ENCODE measurements at regions not wholly inside any gene's neighbourhood (a gene's known extent, or its start where the extent isn't known, plus 50 kb on each side); places are given as distances from the start of the nearest gene placed in this dataset.
A peak's percentile ranks its signal among the peaks of the same experiment; 100 is the strongest.
"Not testable (repeated sequence)": the region's sequence is repeated elsewhere in the genome, so short reads cannot be mapped to it uniquely, and the experiment has no call there.

GRCh38 chr5:24232041-24232440 lies 412.7 kb downstream of the CDH10 start:
- TF ChIP-seq CTCF (IDR thresholded peaks at IDR 0.05) = no peak
- TF ChIP-seq ZFX (IDR thresholded peaks at IDR 0.05; ENCODE audit: borderline replicate concordance) = no peak
- no peak overlapping the region for H3K27ac ChIP-seq

- TF ChIP-seq CTCF (IDR thresholded peaks at IDR 0.05) (peak; percentile 55), ZFX (IDR thresholded peaks at IDR 0.05; ENCODE audit: borderline replicate concordance) (no peak)
- H3K27ac ChIP-seq = no peak overlapping the region
Observed at GRCh38 chr5:24232929-24233498, 411.8 kb downstream of the CDH10 start.

DNA sequence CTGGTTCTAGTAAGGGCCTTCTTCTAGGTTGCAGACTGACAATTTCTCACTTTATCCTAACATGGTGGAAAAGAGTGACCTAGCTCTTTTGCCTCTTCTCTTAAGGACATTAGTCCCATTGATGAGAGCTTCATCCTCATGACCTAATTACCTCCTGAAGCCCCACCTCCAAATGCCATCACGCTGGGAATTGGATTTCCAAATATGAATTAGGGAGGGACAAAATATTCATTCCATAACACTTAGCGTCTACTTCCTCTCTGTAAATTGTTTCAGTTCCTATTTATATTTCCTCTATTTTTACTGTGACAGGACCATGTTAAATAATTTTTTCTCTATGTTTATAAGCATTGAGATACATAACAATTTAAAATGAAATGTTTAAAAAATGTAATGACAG lies 408.8 kb downstream of the CDH10 start:
- H3K27ac ChIP-seq = no peak overlapping the region
- TF ChIP-seq CTCF (IDR thresholded peaks at IDR 0.05) = no peak
- TF ChIP-seq ZFX (IDR thresholded peaks at IDR 0.05; ENCODE audit: borderline replicate concordance) = no peak

DNA sequence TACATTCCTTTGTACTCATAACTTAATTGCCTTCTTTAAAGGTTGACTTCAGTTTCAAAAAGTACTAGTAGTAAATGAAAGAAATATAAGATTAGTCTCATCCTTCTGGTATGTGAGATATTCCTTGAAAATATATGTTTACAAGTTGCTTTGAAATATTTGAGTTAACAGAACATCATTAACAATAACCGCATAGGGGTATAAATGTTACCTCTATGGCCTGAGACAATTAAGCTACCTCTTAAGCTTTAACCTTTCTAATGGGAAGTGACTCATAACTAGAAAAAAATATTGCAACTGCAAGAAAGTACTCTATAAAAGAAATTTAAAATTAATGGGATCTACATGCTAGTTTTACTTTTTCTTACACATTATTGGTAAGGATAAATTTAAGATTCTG lies 399.0 kb downstream of the CDH10 start:
- TF ChIP-seq ZFX (IDR thresholded peaks at IDR 0.05; ENCODE audit: borderline replicate concordance) (no peak), CTCF (IDR thresholded peaks at IDR 0.05) (no peak)
- no peak overlapping the region for H3K27ac ChIP-seq

DNA sequence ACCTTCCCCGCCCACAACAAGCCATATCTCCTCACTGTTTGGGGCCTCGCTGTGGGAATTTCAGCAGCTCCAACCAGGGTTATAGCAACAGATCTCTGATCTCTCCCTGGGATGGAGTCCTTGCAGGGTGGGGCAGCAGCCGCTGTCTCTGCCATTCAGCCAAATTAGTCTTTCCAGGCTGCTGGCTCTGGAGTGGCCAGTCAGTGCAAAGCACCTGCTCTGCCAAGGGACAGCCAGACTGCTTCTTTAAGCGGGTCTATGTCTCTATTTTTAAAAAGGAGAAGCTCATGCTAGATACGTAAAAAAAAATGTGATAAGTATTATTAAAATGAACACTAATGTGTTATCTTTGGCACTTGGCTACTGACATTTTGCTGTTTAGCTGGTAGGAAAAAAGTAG lies 380.2 kb downstream of the CDH10 start:
- TF ChIP-seq CTCF (IDR thresholded peaks at IDR 0.05) = no peak
- no peak for TF ChIP-seq ZFX (IDR thresholded peaks at IDR 0.05; ENCODE audit: borderline replicate concordance)
- H3K27ac ChIP-seq = no peak overlapping the region

DNA sequence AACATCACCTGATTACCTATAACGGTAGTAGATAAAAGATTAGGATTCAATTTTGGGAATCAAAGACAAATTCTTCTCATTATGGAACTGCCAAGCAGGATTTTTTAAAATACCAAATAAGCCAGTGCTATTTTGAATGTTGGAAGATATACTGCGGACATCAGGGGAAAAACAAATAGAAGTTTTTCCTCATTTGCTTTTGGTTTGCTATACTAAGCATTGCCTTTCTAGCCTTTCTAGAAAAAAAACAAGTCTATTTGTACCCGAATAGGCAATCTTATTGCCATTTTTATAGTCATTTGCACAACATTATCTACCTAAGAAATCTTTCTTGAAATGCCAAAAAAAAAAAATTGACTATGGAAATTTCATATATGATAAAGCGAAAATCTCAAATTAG lies 379.5 kb downstream of the CDH10 start:
- TF ChIP-seq ZFX (IDR thresholded peaks at IDR 0.05; ENCODE audit: borderline replicate concordance) (no peak), CTCF (IDR thresholded peaks at IDR 0.05) (no peak)
- no peak overlapping the region for H3K27ac ChIP-seq

- H3K27ac ChIP-seq = no peak overlapping the region
- TF ChIP-seq CTCF (IDR thresholded peaks at IDR 0.05) = no peak
- no peak for TF ChIP-seq ZFX (IDR thresholded peaks at IDR 0.05; ENCODE audit: borderline replicate concordance)
Observed at GRCh38 chr5:24268482-24269056, 376.2 kb downstream of the CDH10 start.

DNA sequence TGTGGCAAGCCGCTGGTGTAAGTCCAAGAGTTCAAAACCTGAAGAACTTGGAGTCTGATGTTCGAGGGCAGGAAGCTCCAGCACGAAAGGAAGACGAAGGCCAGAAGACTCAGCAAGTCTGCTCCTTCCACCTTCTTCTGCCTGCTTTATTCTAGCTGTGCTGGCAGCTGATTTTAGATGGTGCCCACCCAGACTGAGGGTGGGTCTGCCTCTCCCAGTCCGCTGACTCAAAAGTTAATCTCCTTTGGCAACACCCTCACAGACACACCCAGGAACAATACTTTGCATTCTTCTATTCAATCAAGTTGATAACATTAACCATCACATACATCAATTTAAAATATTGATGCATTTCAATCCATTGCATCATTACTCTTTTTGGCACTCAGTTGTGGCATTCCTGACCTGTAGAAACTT lies 373.1 kb downstream of the CDH10 start:
- H3K27ac ChIP-seq = not testable (repeated sequence)

Measured in 22Rv1 (cell line).